Activated CD4-positive, alpha-beta T cell treated with anti-CD3 and anti-CD28 coated beads for 4 hours (primary cell): ENCODE measurements at regions not wholly inside any gene's neighbourhood (a gene's known extent, or its start where the extent isn't known, plus 50 kb on each side); places are given as distances from the start of the nearest gene placed in this dataset.
"Not testable (repeated sequence)": the region's sequence is repeated elsewhere in the genome, so short reads cannot be mapped to it uniquely, and the experiment has no call there.

ENCODE experiments used
- DNase-seq, 2 donors: peaks; one replicate each; pipeline ENCODE4 v3.0.0-alpha.2; 2020

DNA sequence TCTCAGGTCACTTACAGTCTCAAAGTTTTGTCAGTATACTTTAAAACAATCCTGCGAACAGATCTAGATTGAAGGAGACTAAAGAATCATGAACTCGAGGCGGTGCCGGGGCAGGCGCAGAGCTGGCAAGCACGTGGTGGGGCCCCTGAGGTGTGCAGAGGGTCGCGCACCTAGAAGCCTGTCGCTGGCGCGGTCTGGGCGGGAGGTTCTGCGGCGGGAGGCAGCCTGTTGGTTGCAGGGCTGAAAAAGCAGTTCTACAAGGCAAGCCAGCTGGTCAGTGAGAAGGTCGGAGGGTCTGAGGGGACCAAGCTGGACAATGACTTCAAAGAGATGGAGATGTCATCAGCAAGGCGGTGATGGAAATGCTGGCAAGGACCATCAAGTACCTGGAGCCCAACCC, 147.0 kb downstream of the GOSR1 start:
- not testable (repeated sequence) for DNase-seq

DNA sequence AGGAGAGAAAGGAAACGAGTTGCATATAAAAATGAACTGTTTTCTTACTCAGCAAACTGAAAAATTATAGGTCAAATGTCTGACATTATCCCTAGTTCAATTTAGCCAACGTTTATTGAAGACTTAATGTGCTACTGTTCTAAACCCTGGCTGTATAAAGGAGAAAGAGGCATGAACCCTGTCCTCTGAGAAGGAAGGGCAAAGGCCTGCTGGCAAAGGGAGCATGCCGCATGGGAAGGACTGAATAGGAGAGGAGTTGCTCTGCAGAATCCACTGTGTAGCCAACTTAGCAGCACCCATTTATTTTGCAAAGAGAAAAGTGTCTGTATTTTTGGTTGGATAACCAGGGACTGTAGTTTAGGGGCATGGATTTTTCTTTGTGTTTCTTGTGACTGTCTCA, 132.5 kb downstream of the GOSR1 start:
- not testable (repeated sequence) for DNase-seq

GRCh38 chr17:30605523-30605922, 128.3 kb downstream of the GOSR1 start:
- DNase-seq = no peak

GRCh38 chr17:30605027-30605426, 127.8 kb downstream of the GOSR1 start:
- DNase-seq = no peak

DNA sequence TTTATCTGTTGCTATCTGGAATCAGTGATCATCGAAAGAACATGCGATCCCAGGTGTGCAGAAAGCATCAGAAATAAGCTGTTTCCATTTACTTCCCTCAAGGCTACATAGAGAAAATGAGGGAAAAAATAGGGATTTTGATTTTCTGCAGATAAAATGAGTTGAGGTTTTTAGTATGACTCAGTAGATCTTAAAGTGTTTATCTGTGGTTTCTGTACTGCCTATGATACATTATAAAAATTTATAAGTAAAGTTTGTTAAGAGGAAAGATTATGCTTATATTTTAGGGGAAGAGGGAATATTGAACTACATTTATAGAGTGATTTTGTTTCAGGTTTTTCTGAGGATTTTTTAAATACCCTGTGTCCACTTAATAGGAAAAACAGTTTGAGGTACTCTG, 125.2 kb downstream of the GOSR1 start:
- not testable (repeated sequence) for DNase-seq

DNA sequence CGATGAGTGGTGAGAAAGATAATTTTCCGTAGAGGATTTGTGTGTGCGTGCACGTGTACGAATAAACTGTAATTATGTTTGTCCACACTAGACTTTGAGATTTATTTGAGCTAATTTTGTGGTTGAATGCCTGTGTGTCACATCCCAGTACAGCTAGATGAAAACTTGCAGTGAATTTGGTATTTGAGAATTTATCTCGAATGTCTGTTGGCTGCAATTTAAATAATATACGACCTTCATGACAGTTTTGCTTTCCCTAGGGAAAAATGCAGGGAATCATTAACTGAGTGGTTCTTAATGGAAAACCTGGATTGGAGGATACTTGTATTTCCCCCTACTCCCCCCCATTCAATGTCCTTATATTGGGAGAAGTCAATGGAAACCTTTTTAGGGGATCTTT, 124.8 kb downstream of the GOSR1 start:
- not testable (repeated sequence) for DNase-seq

GRCh38 chr17:30600830-30601494, 123.8 kb downstream of the GOSR1 start:
- DNase-seq = peak in 1 of 2 donors; percentile 9

GRCh38 chr17:30600060-30600829, 123.0 kb downstream of the GOSR1 start:
- DNase-seq = peak; percentile 29 to 42

GRCh38 chr17:30599428-30600059, 122.3 kb downstream of the GOSR1 start:
- DNase-seq = no peak

DNA sequence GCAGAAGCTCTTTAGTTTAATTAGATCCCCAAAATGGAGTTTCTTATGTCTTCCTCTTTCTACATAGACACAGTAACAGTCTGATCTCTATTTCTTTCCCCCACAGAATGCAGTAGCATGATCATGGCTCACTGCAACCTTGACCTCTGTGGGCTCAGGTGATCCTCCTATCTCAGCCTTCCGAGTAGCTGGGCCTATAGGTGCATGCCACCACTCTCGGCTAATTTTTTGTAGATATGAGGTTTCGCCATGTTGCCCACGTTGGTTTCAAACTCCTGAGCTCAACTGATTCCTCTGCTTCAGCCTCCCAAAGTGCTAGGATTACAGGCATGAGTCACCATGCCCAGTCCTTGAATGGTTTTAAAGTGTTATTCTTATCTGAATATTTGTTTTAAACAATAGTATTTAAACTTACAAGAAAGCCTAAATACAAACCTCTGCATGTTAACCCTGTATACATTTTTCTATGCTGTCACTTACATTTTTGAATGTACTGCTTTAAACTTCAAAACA, 120.6 kb downstream of the GOSR1 start:
- no peak for DNase-seq

GRCh38 chr17:30596948-30597775, 120.0 kb downstream of the GOSR1 start:
- not testable (repeated sequence) for DNase-seq

- not testable (repeated sequence) for DNase-seq
Observed at GRCh38 chr17:30594953-30595371, 117.8 kb downstream of the GOSR1 start.

GRCh38 chr17:30594223-30594952, 117.2 kb downstream of the GOSR1 start:
- DNase-seq = no peak

DNA sequence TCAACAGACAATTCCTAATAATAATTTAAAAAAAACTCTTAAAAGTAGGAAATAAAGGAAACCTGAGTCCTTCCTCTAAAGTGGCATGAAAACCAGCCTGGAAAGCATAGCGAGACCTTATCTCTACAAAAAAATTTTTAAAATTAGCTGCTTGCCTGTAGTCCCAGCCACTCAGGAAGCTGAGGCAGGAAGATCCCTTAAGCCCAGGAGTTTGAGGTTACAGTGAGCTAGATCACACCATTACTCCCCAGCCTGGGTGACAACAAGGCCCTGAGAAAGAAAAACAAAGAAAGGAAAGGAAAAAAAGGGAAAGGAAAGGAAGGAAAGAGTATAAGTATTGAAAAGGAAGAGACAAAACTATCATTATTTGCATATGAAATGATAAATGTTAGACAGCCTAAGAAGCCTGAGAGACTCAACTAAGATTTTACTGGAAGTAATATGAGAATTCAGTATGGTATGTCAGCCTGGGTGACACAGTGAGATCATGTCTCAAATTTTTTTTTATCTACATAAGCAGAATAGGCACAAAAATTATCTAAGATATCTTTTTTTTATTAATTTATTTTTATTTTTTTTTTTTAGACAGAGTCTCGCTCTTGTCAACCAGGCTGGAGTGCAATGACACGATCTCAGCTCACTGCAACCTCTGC, 113.0 kb downstream of the GOSR1 start:
- DNase-seq = no peak

DNA sequence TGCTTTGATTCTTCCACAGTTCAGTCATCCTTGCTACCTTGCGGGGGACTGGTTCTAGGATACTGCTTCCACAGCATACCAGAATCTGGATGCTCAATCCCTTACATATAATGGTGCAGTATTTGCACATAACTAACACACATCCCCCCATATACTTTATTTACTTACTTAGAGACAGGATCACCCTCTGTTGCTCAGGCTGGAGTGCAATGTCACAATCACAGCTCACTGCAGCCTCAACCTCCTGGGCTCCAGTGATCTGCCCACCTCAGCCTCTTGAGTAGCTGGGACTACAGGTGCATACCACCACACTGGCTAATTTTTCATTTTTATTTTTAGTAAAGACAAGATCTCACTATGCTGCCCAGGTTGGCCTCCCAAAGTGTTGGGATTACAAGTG, 112.2 kb downstream of the GOSR1 start:
- no peak for DNase-seq

GRCh38 chr17:30588798-30589247, 111.6 kb downstream of the GOSR1 start:
- DNase-seq = no peak

DNA sequence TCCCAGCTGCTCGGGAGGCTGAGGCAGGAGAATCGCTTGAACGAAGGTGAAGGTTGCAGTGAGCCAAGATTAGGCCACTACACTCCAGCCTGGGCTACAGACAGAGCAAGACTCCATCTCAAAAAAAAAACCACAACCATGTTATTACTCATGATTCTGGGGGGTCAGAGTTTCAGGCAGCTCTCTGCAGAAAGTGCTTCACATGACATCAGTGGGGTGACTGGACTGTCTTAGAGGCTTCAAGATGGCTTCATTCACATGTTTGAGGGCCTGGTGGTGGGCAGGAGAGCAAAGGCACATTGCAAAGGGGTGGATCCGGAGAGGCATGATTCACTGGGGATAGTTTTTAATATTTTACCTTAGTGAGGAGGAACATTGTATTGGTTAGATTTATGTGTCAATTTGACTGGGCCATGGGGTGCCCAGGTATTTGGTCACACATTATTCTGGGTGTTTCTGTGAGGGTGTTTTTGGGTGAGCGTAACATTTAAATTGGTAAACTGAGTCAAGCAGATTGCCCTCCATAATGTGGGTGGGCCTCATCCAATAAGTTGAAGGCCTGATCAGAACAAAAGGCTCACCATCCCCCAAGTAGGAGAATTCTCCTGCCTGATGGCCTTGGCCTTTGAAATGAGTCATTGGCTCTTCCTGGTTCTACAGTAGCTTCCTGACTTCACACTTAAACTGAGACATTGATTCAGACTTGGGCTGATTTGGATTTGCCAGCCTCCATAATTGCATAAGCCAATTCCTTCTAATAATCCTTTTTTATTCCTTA, 109.8 kb downstream of the GOSR1 start:
- DNase-seq = no peak

- no peak for DNase-seq
Observed at GRCh38 chr17:30584810-30585209, 107.6 kb downstream of the GOSR1 start.

GRCh38 chr17:30580916-30581315, 103.7 kb downstream of the GOSR1 start:
- no peak for DNase-seq

DNA sequence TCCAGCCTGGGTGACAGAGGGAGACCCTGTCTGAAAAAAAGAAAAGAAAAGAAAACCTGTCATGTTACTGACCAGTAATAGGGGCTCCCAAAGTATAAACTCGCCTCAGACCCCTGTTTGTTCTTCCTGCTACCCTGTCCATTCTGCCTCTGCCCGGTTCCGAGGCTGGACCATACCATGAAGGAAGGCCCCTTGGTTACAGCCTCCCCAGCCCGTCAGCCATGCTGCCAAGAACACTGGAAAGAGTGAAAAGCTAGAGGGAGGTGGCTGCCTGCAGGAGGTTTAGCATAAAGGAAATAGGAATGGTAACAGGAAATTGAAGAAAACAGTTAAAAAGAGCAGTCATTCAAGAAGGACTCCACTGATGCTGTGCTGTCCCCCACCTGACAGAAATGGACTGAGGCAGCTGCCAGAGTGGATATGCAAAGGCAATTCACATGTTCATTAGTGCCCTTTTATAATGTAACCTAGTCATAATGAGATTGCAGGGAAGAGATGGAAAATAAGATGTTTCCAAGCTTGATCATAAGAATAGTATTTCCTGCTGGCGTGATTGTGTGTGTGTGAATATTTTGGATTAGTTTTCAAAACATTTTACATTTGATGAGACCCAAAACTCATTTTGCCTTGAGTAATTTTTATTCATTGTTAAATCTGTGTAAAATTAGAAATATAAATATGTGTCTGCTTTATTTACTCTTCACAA, 102.6 kb downstream of the GOSR1 start:
- no peak for DNase-seq
